Subcutaneous abdominal adipose tissue (tissue), 5 donors: ENCODE measurements at regions not wholly inside any gene's neighbourhood (a gene's known extent, or its start where the extent isn't known, plus 50 kb on each side); places are given as distances from the start of the nearest gene placed in this dataset.
"Not testable (repeated sequence)": the region's sequence is repeated elsewhere in the genome, so short reads cannot be mapped to it uniquely, and the experiment has no call there.

Source experiments
- H3K27ac ChIP-seq: one replicate; pipeline ENCODE4 v1.7.0; 2013; ENCODE audit warnings: low read depth, mild to moderate bottlenecking, inconsistent platforms, low read length, moderate library complexity
- H3K27me3 ChIP-seq, 5 donors: one replicate each; pipeline ENCODE4 v1.7.0; 2013; ENCODE audit warnings: low read length in 5 of 5, inconsistent platforms in 1 of 5; ENCODE audit not compliant: control insufficient read depth in 5 of 5, insufficient read depth in 4 of 5
- H3K36me3 ChIP-seq, 5 donors: one replicate each; pipeline ENCODE4 v1.7.0; 2013; ENCODE audit warnings: low read length in 5 of 5; ENCODE audit not compliant: control insufficient read depth in 5 of 5, insufficient read depth in 5 of 5
- H3K4me1 ChIP-seq, 5 donors: one replicate each; pipeline ENCODE4 v1.7.0; 2013; ENCODE audit warnings: low read length in 5 of 5, mild to moderate bottlenecking in 3 of 5, moderate library complexity in 1 of 5; ENCODE audit not compliant: control insufficient read depth in 5 of 5, insufficient read depth in 5 of 5
- H3K4me3 ChIP-seq, 5 donors: one replicate each; pipeline ENCODE4 v1.7.0; 2013; ENCODE audit warnings: low read length in 5 of 5, low read depth in 1 of 5
- H3K9ac ChIP-seq, 5 donors: one replicate each; pipeline ENCODE4 v1.7.0; 2013; ENCODE audit warnings: low read length in 5 of 5, mild to moderate bottlenecking in 4 of 5, moderate library complexity in 3 of 5
- H3K9me3 ChIP-seq, 5 donors: one replicate each; pipeline ENCODE4 v1.7.0; 2013; ENCODE audit warnings: low read length in 5 of 5; ENCODE audit not compliant: control insufficient read depth in 5 of 5
- donor health status: healthy.
- donor health status: healthy.
- donor health status: healthy.
- donor health status: healthy.
- donor health status: healthy.

DNA sequence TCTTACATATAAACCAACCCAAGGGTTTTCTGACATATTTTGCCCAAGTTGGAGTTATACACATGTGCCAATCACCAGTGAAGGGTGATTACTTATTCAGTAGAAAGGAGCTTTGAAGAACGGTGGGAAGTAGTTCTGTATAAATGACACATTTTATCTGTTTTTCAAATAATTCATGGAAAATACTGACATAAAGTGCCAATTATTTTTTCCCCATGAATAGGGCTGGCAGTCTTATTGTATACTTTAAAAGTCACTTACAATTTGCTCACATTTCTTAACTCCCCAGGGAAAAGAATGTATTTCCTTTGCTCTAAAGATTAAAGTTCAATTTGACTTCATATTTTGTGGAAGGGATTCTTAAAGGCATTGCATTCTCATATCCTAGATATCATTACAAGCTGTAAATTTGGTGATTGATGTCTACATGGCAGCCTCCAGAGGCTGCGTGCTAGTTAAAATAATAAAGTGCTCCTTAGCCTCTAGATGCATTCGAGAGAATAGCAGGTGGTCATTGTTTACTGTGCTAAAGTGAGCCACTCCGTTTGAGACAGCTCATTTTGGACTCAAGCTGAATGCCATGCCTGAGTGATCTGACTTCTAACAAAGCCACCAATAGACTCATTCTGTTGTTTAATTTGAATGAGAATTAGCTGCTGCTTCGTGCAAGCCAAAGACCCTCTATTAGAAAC is 148.8 kb upstream of the NRP1 start:
- peaks cover 0 to 16% (median 7%) of the 10 kb centered on the region in 5 donors for H3K4me1 ChIP-seq

DNA sequence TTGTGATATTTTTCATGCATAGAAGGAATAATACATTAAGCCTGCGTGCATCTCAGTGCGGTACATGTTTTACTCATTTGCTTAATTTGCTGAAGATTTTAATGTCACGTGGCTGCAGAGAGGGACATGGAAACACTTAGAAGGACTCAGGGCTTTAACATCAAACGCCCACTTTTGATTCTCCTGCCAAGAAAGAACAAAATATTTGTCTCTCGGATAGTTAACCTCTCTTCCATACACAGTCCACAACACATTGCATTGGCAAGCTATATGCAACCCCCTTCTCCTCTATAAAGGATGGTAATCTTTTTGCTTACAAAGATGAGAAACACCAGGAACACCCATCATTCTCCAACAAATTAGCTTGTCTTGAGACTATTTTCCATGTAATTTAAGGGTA is 148.0 kb upstream of the NRP1 start:
- Histone ChIP-seq H3K27ac (no peak overlapping the region), H3K4me3 (no peak overlapping the region), H3K9me3 (no peaks in the 10 kb centered on the region)

More for the DNA sequence above, 148.8 kb upstream of the NRP1 start:
- no peaks in the 10 kb centered on the region for H3K27me3 ChIP-seq
- H3K36me3 ChIP-seq = no peaks in the 10 kb centered on the region
- H3K9me3 ChIP-seq = no peaks in the 10 kb centered on the region
- no peak overlapping the region for H3K4me3 ChIP-seq
- no peak overlapping the region for H3K27ac ChIP-seq
- no peak overlapping the region for H3K9ac ChIP-seq

GRCh38 chr10:33481184-33481583 is 146.7 kb upstream of the NRP1 start:
- Histone ChIP-seq H3K27ac (no peak overlapping the region), H3K9ac (no peak overlapping the region), H3K27me3 (no peaks in the 10 kb centered on the region), H3K9me3 (no peaks in the 10 kb centered on the region), H3K4me1 (peaks cover 0 to 11% (median 7%) of the 10 kb centered on the region in 5 donors), H3K36me3 (no peaks in the 10 kb centered on the region), H3K4me3 (no peak overlapping the region)

More for the DNA sequence above, 148.0 kb upstream of the NRP1 start:
- Histone ChIP-seq H3K9ac (no peak overlapping the region), H3K27me3 (no peaks in the 10 kb centered on the region), H3K36me3 (no peaks in the 10 kb centered on the region), H3K4me1 (peaks cover 0 to 16% (median 7%) of the 10 kb centered on the region in 5 donors)

GRCh38 chr10:33480417-33480816 is 145.9 kb upstream of the NRP1 start:
- H3K9ac ChIP-seq, H3K9me3 ChIP-seq, H3K4me3 ChIP-seq, H3K27me3 ChIP-seq, H3K27ac ChIP-seq, H3K4me1 ChIP-seq, H3K36me3 ChIP-seq: not testable (repeated sequence)

GRCh38 chr10:33478675-33479125 is 144.2 kb upstream of the NRP1 start:
- no peak overlapping the region for H3K4me3 ChIP-seq
- H3K9me3 ChIP-seq = no peaks in the 10 kb centered on the region
- no peaks in the 10 kb centered on the region for H3K36me3 ChIP-seq
- no peak overlapping the region for H3K27ac ChIP-seq
- H3K27me3 ChIP-seq = no peaks in the 10 kb centered on the region
- H3K4me1 ChIP-seq = no peaks in the 10 kb centered on the region
- H3K9ac ChIP-seq = no peak overlapping the region

DNA sequence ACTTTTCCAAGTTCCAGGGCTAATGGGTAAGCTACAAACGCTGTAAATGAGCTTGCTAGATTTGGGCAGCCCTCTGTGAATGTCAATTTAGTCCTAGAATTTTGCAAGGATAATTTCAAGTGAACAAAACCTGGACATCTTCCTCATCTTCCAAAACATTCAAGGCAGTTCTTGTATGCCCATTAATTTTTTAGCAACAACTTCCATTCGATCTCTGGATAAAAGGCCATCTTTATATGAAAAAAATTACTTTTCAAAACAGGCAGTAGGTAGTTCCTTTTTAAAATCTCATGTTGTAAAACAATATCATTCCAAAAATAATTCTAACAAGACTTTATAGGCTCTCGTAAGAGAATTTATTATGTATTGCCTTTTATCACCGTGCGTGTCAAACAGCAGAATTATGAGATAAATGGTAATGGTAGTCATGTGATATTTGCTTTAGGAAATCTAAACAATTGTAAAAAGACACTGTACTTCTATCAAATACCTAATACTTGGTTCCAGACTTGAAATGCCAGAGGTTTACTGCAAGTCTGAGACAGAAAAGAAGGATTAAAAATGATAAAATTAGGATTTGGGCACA is 143.7 kb upstream of the NRP1 start:
- Histone ChIP-seq H3K27ac (no peak overlapping the region), H3K36me3 (no peaks in the 10 kb centered on the region), H3K4me3 (no peak overlapping the region), H3K9ac (no peak overlapping the region), H3K4me1 (no peaks in the 10 kb centered on the region), H3K27me3 (no peaks in the 10 kb centered on the region), H3K9me3 (no peaks in the 10 kb centered on the region)

DNA sequence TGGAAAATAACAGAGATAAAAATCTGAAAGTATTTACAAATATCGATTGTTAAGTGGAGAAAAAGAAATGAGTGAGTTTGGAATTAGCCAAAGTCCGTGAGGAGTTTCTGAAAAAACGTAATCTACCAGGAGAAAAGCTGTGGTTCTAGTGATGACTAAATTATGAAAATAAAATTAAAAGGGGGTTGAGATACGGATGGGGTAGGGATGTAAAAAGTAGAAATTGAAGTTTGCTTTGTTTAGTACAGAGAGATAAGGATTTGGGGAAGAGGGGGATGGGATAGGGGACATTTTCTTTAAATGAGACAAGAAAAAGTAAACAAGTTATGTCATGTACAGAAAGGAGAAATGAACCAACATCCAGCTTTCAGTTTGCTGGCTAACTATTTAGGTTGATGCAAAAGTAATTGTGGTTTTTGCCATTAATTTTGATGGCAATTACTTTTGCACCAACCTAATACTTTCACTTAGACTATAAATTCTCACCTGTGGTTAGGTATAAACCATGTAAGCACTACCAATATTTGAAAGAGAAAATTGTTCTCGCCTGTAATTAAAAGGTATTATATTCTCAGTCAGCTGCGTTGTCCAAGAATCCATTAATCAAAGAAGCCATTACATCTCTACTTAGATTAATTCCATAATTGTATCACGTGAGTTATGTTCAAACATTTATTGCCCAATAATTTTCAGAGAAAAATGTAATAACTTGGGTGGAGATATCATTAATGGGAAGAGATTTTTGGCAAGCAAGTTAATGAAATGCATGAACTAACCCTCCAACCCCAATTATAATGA is 143.0 kb upstream of the NRP1 start:
- H3K27ac ChIP-seq = no peak overlapping the region

GRCh38 chr10:33476757-33477273 is 142.3 kb upstream of the NRP1 start:
- no peaks in the 10 kb centered on the region for H3K36me3 ChIP-seq
- H3K27ac ChIP-seq = no peak overlapping the region
- H3K9me3 ChIP-seq = no peaks in the 10 kb centered on the region
- H3K9ac ChIP-seq = no peak overlapping the region
- no peaks in the 10 kb centered on the region for H3K4me1 ChIP-seq
- H3K27me3 ChIP-seq = no peaks in the 10 kb centered on the region
- no peak overlapping the region for H3K4me3 ChIP-seq

More for the DNA sequence above, 143.0 kb upstream of the NRP1 start:
- Histone ChIP-seq H3K9ac (no peak overlapping the region), H3K27me3 (no peaks in the 10 kb centered on the region), H3K4me1 (no peaks in the 10 kb centered on the region), H3K9me3 (no peaks in the 10 kb centered on the region), H3K4me3 (no peak overlapping the region), H3K36me3 (no peaks in the 10 kb centered on the region)

DNA sequence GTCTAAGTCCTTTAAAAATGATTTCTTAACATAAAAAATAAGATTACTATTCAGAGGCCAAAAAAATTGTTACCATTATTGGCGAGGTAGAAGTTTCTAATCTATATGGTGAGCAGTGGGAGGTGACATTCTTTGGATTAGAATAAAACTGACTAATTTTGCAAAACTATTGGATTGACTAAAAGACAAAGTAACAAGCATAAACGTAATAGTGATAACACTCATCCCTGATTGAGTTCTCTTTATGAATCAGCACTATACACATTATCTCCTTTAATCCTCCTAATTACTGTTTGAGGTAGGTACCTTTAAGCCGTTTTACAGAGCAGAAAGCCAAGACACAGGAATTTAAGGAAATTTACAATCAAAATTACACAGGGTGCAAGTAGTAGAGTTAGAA is 139.2 kb upstream of the NRP1 start:
- H3K27ac ChIP-seq = no peak overlapping the region
- H3K4me3 ChIP-seq = no peak overlapping the region
- no peaks in the 10 kb centered on the region for H3K4me1 ChIP-seq

DNA sequence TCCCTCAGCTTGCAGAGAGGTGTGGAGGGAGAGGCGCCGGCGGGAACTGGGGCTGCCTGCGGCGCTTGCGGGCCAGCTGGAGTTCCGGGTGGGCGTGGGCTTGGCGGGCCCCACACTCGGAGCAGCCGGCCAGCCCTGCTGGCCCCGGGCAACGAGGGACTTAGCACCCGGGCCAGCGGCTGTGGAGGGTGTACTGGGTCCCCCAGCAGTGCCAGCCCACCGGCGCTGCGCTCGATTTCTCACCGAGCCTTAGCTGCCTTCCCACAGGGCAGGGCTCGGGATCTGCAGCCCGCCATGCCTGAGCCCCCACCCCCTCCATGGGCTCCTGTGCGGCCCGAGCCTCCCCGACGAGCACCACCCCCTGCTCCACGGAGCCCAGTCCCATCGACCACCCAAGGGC is 133.5 kb upstream of the NRP1 start:
- not testable (repeated sequence) for H3K36me3 ChIP-seq, H3K4me1 ChIP-seq, H3K4me3 ChIP-seq, H3K27ac ChIP-seq, H3K27me3 ChIP-seq, H3K9ac ChIP-seq, H3K9me3 ChIP-seq

More for the DNA sequence above, 139.2 kb upstream of the NRP1 start:
- Histone ChIP-seq H3K9ac (no peak overlapping the region), H3K9me3 (no peaks in the 10 kb centered on the region), H3K27me3 (no peaks in the 10 kb centered on the region), H3K36me3 (no peaks in the 10 kb centered on the region)
